ENCODE measurements at regions not wholly inside any gene's neighbourhood (a gene's known extent, or its start where the extent isn't known, plus 50 kb on each side); places are given as distances from the start of the nearest gene placed in this dataset.

GRCh38 chr14:40887912-40888311 is 718.8 kb upstream of the LRFN5 start:
- DNase-seq: no peak

- DNase-seq: no peak
Measured at GRCh38 chr14:40870252-40870651, 736.4 kb upstream of the LRFN5 start.

- no peak for DNase-seq
Measured at GRCh38 chr14:40859055-40859454, 747.6 kb upstream of the LRFN5 start.

- no peak for DNase-seq
Measured at GRCh38 chr14:40855343-40855742, 751.3 kb upstream of the LRFN5 start.

GRCh38 chr14:40850191-40850590 is 756.5 kb upstream of the LRFN5 start:
- no peak for DNase-seq

- no peak for DNase-seq
Measured at GRCh38 chr14:40847480-40847879, 759.2 kb upstream of the LRFN5 start.

- DNase-seq: no peak
Measured at GRCh38 chr14:40842816-40843215, 763.9 kb upstream of the LRFN5 start.

GRCh38 chr14:40841886-40842285 is 764.8 kb upstream of the LRFN5 start:
- DNase-seq: no peak

- no peak for DNase-seq
Measured at GRCh38 chr14:40838601-40839000, 768.1 kb upstream of the LRFN5 start.

GRCh38 chr14:40806471-40806870 is 800.2 kb upstream of the LRFN5 start:
- DNase-seq: no peak

- DNase-seq: no peak
Measured at GRCh38 chr14:40796168-40796567, 810.5 kb upstream of the LRFN5 start.

GRCh38 chr14:40784860-40785259 is 821.8 kb upstream of the LRFN5 start:
- DNase-seq: no peak

- DNase-seq: no peak
Measured at GRCh38 chr14:40762685-40763084, 844.0 kb upstream of the LRFN5 start.

- DNase-seq: no peak
Measured at GRCh38 chr14:40762177-40762576, 844.5 kb upstream of the LRFN5 start.

GRCh38 chr14:40760704-40761103 is 846.0 kb upstream of the LRFN5 start:
- DNase-seq: no peak

- no peak for DNase-seq
Measured at GRCh38 chr14:40758076-40758475, 848.6 kb upstream of the LRFN5 start.

GRCh38 chr14:40757376-40757950 is 849.2 kb upstream of the LRFN5 start:
- DNase-seq: no peak

GRCh38 chr14:40733206-40733605 is 873.5 kb upstream of the LRFN5 start:
- no peak for DNase-seq

GRCh38 chr14:40727107-40727506 is 879.6 kb upstream of the LRFN5 start:
- no peak for DNase-seq

- DNase-seq: no peak
Measured at GRCh38 chr14:40713387-40713786, 893.3 kb upstream of the LRFN5 start.

- DNase-seq: no peak
Measured at GRCh38 chr14:40697231-40697630, 909.4 kb upstream of the LRFN5 start.

- DNase-seq: no peak
Measured at GRCh38 chr14:40694023-40694422, 912.7 kb upstream of the LRFN5 start.

GRCh38 chr14:40691066-40691465 is 915.6 kb upstream of the LRFN5 start:
- no peak for DNase-seq

GRCh38 chr14:40685764-40686163 is 920.9 kb upstream of the LRFN5 start:
- DNase-seq: no peak

GRCh38 chr14:40684328-40684727 is 922.3 kb upstream of the LRFN5 start:
- DNase-seq: no peak
